ENCODE measurements at regions not wholly inside any gene's neighbourhood (a gene's known extent, or its start where the extent isn't known, plus 50 kb on each side); places are given as distances from the start of the nearest gene placed in this dataset.

- DNase-seq = no peak
These were observed 413.2 kb downstream of the PLA2G4A start for GRCh38 chr1:187241971-187242370.

GRCh38 chr1:187244623-187245022, 415.9 kb downstream of the PLA2G4A start:
- DNase-seq = no peak

DNA sequence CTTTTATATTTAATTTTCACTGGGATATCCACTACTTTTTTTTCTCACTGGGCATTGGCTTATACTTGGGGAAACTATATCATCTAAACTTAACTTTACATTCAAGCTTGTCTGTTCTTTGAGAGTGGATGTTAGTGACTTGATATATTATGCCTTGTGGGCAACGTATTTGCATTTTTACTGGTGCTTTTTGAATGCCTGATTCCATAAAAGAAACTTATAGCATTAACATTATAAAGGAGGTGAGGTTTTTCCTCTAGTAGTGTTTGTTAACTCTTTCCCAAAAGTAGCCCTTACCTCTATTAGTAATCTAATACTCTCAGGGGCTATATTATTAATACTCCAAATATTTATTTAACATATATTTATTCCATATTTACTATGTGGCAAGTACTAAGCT, 416.5 kb downstream of the PLA2G4A start:
- DNase-seq = no peak

DNA sequence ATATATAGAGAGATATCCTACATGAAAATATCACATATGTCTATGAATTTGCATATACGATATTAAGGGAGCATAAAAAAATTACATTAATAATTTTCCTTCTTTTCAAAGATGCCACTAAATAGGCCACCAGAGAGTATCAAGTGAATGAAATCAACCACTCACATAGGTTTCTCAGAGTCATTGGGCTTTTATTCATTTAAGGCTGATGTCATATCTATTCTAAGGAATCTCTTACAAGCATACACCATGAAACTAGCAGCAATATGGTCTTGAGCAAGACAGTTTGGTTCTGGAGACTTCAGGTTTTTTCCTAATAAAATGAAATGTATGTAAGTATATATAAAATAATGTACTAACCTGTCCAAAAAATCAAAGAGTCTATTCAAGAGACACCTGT, 420.4 kb downstream of the PLA2G4A start:
- DNase-seq = no peak

DNA sequence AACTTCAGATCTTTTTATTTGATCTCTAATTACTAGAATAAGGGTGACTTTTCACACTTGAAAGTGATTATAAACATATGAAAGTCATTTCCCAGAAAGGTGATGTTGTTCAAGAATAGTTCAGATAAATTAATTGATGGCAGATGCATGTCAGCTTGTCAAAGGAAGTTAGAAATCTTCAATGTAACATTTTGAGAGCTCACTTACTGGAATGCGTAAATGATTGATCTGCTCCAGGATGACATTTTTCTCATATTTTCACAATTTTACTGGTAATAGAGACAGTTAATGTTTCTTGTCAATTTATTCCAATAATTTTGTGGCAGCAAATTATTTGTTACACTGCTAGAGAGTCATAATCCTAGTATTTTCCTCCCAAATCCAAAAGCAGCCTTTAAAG, 424.2 kb downstream of the PLA2G4A start:
- no peak for DNase-seq

DNA sequence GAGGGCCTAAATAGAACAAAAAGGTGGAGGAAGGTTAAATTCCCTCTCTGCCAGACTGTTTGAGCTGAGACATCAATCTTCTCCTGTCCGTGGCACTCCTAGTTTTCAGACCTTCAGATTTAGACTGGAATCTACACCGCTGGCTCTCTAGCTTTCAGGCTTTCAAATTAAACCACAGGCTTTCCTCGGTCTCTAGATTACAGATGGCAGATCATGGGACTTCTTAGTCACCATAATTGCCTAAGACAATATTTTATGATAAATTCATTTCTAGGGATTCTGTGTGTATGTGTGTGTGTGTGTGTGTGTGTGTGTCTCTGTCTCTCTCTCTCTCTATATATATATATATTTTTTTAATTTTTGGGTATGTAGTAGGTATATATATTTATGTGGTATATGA, 428.7 kb downstream of the PLA2G4A start:
- no peak for DNase-seq

GRCh38 chr1:187261637-187262036, 432.9 kb downstream of the PLA2G4A start:
- no peak for DNase-seq

DNA sequence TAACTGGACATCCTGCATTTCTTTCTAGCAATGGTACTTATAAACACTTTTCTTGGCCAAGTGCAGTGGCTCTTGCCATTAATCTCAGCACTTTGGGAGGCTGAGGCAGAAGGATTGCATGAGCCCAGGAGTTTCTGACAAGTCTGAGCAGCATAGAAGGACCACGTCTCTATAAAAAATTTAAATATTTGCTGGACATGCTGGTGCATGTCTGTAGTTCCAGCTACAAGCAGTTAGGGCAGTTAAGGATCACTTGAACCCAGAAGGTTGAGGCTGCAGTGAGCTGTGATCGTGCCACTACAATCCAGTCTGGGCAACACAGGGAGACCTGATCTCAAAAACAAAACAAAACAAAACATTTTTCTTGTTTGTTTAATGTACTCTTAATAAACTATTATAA, 434.0 kb downstream of the PLA2G4A start:
- DNase-seq = no peak

DNA sequence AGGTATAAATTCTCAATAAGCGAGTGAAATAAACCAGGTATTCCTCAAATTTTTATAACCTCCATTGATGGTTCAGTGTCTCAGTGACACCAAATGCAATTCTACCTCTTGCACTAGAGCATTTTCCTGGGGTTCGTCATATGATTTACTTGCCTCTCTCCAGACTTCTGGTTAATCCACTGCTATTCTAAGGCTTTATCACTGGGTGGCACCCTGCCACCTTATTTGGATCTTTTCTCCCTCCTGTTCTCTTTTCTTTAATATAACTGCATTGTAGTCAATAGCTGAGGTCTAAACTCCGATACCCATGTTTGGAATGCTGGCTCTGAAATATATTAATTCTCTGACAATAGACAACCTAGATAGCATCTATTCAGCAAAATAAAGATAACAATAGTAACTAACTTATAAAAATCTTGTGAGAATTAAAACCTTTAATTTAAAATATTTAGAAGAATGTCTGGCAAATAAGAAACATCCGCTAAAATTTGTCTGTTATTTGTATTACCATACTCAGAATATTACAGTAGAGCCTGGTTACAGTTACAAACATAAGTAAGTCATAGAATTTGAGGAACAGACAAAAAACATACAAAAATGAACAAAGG, 436.4 kb downstream of the PLA2G4A start:
- peak in 1 of 2 experiments; percentile 37 for DNase-seq

- no peak for DNase-seq
These were observed 437.3 kb downstream of the PLA2G4A start for GRCh38 chr1:187266051-187266450.

- no peak for DNase-seq
These were observed 439.1 kb downstream of the PLA2G4A start for GRCh38 chr1:187267827-187268226.

DNA sequence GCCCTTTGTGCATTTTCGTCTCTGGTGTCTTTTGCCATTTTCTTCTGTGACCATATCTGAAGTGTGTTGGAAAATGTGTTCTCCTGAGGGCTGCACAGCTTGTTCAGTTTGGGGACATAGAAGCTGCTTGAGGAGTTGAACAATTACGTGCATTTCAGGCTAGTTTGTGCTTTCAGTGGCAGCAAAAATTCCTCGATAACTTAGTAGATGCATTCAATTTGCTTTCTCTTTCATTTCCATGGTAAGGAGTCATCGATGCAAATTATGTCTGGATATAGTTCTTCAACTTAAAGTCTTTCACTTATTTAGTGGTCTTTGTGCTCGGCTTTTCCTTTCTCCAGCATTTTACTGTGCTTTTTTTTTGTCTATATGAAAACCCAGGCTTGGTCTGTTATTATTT, 441.5 kb downstream of the PLA2G4A start:
- no peak for DNase-seq

- no peak for DNase-seq
These were observed 446.6 kb downstream of the PLA2G4A start for GRCh38 chr1:187275346-187275745.

DNA sequence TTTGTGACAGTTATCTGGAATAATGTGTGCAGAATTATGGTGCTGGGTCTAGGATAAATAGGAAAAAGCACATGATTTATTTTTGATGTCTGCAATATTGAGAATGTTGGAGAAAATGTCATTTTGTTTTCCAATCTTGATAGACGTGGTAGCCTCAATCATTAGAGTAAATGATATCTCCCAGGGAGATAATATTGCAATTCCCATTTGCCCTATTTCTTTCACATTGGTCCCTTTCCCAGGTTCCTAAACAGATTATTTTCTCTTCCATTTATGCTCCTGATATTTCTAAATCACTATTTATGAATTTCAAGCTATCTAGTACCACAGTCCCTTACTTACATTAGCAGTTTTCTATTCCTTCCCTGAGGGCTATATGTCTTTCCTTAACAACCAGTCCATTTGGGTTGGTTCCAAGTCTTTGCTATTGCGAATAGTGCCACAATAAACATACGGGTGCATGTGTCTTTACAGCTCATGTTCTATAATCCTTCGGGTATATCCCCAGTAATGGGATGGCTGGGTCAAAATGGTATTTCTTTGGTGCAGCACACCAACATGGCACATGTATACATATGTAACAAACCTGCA, 447.3 kb downstream of the PLA2G4A start:
- no peak for DNase-seq

DNA sequence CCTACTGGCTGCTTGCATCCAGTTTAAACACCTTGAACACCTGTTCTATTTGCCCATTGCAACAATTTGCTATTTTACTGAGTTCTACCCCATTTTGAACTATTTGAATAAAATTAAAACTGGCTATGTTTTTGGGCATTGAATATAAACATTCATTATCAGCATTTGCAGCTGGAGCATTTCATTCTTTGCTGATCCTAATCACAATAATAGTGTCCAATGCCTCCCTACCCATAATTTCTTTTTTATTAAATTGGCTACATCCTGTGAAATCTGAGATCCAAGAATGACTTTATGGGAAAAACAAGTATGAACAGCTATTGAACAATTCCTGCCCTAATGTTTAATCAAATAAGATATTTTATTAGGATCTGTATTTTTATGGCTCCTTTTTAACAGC, 447.9 kb downstream of the PLA2G4A start:
- DNase-seq = no peak

DNA sequence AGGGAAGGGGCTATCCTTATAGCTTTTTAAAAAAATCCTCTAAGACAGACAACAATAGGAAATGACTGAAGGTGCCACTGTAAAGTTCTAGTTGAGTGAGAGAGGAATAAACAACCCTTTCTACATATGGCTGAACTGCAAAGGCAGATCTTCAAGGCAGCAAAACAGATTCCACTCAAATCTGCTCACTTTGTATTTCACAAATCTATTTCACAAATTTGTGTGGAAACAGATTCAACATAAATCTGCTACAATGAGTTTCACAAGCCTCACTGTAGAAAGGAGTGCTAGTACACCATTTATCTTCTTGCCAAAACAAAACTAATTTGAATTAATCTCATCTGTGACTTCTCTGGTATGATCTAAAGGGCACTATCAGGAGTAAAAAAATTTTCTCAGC, 451.3 kb downstream of the PLA2G4A start:
- DNase-seq = no peak

GRCh38 chr1:187281085-187281484, 452.3 kb downstream of the PLA2G4A start:
- no peak for DNase-seq

GRCh38 chr1:187283984-187284383, 455.2 kb downstream of the PLA2G4A start:
- no peak for DNase-seq

DNA sequence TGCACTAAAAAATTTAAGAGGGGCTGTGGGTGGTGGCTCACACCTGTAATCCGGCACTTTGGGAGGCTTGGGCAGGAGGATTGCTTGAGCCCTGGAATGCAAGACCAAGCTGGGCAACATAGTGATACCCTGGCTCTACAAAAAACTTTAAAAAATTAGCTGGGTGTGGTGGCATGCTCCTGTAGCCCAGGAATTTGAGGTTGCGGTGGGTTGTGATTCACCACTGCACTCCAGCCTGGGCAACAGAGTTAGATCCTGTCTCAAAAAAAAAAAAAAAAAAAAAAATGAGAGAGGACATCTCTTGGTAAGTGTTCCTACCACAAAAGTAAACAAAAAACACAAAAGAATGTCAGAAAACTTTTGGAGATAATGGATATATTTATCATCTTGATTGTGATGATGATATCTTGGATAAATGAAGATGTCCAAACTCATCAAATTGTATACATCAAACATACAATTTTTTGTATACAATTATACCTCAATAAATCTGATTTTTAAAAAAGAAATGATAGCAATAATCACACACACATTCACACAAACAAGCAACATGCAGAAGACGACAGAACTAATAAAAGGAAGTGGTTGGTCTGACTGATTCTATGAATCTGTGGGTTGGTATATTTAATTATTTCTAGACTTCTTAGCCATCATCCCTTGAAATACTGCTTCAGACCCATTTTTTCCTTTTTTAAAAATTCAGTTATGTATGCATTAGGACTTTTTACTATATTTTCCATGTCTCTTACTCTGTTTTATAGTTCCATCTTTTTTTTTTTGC, 465.9 kb downstream of the PLA2G4A start:
- no peak for DNase-seq

DNA sequence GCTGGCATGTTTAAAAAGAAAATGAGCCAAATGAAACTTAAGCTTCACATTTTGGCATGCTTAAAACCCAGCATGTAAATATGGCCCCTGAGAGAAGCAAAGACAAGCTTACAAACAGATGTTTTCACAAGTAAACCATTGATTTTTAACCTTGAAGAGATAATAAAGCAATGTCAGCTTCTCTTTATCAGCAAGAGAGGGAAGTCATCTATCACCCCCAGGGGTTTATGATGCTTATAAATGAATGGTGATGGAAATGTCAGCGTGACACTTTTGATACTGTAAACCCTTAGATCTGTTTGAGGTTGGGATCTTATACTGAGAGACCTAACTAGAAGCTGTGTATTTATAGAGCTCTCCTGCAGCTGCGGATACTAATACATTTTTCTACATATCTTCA, 471.3 kb downstream of the PLA2G4A start:
- DNase-seq = no peak

DNA sequence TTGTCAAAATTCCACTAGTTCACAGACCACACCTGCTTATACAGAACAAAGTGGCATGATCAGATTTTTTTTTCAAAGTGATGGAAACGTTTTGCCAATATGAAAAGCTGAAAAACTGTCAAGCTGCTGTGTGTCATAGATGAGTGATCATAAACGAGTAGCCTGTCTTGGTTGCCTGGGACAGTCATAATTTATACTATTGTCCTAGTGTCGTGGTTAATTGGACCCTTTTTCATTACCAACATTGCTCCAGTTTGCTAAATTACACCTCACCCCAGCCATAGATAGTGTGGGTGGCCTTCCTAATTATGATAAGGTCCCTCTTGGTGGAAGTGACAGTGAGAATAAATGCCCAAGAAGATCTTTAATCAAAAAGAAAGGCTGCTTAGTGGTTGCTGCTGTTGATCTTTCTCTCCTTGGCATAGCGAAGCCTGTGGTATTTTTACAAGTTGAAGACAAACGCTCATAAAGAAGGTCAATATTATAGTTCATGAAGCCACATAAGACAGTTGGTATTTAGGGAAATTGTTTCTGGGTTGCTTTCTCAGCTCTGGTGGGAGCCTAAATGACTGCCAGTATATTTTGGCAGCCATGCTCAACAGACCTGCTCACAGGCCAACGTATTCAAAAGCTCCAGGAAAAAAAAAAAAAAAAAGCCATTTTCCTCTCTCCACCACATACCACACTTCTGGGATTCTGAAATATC, 478.1 kb downstream of the PLA2G4A start:
- no peak for DNase-seq

DNA sequence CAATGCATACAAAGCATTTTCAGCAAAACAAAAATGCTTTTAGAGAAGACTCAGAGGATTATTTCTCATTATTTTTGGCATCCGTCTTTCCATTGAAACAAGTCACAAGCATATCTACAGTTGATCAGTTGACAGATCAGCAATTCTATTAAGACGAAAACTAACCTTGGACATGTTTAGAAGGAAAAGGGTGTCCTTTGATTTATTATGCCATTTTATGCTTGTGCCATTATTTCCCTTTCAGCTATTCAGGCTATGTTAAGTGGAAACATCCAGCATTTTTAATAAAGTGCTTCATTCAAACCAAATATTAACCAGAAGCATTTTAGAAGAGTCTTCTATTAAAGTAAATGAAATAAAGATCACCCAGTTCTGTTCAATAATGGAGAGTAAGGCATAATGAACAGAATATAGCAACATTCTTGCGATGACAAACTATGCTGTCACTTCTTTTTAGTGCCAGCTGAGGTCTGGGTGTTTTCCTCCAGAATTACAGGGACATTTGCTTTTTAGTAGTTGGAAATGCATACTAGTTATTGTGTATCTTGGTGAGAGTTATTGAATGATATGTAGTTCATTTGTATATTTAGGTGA, 481.4 kb downstream of the PLA2G4A start:
- DNase-seq = no peak

- peak in 1 of 2 experiments; percentile 18 for DNase-seq
These were observed 484.4 kb downstream of the PLA2G4A start for GRCh38 chr1:187313115-187313514.
